IMR-90 (cell line): ENCODE measurements at regions not wholly inside any gene's neighbourhood (a gene's known extent, or its start where the extent isn't known, plus 50 kb on each side); places are given as distances from the start of the nearest gene placed in this dataset.

ENCODE experiments used
- ATAC-seq: fragments of 200-7000 bp; cut with Tn5 transposase; 2 replicates; pipeline ENCODE4 v1.9.1; 2020; ENCODE audit warnings: low read depth, mild to moderate bottlenecking, moderate library complexity
- BruUV-seq: library from RNA; stranded (reverse); fragments of 400-500 nt; replicated peaks from 2 replicates; lab custom pipeline; 2021; lab: Mats Ljungman, UMichigan
- CTCF ChIA-PET: fragments of 300-600 bp; formaldehyde crosslinking; extraction: SDS; loops from one replicate; lab custom pipeline; 2021; ENCODE audit warnings: antibody characterized with exemption; lab: Yijun Ruan, JAX
- POLR2A ChIA-PET: fragments of 300-600 bp; sonication (Branson Sonifier 250); formaldehyde crosslinking; loops from one replicate; lab custom pipeline; 2022; ENCODE audit warnings: antibody characterized with exemption; ENCODE audit not compliant: unreplicated experiment; lab: Charles Lee
- DNase-seq: peaks from one replicate; pipeline ENCODE4 v3.0.0; 2013
- H2AFZ ChIP-seq: replicated peaks from 2 replicates; pipeline ENCODE3; 2013; ENCODE audit warnings: low read length, mild to moderate bottlenecking; ENCODE audit not compliant: poor library complexity
- H2AK5ac ChIP-seq: 2 replicates; pipeline ENCODE4 v1.6.1; 2013; ENCODE audit warnings: low read depth, low read length, inconsistent platforms
- H2AK9ac ChIP-seq: replicated peaks from 2 replicates; pipeline ENCODE3; 2013; ENCODE audit warnings: mild to moderate bottlenecking, low read depth, low read length, moderate library complexity; ENCODE audit not compliant: poor library complexity
- H2BK120ac ChIP-seq: 2 replicates; pipeline ENCODE4 v1.6.1; 2013; ENCODE audit warnings: low read depth, low read length, inconsistent platforms
- H2BK15ac ChIP-seq: 3 replicates; pipeline ENCODE4 v1.6.1; 2013; ENCODE audit warnings: low read depth, low read length, inconsistent platforms
- H2BK20ac ChIP-seq: 2 replicates; pipeline ENCODE4 v1.6.1; 2013; ENCODE audit warnings: low read depth, mild to moderate bottlenecking, inconsistent platforms, low read length, moderate library complexity
- H2BK5ac ChIP-seq: 2 replicates; pipeline ENCODE4 v1.6.1; 2013; ENCODE audit warnings: mild to moderate bottlenecking, low read depth, low read length, inconsistent platforms; ENCODE audit not compliant: poor library complexity, severe bottlenecking
- H3K14ac ChIP-seq: replicated peaks from 2 replicates; pipeline ENCODE4 v1.6.1; 2013; ENCODE audit warnings: low read depth, low read length, inconsistent platforms
- H3K18ac ChIP-seq: 2 replicates; pipeline ENCODE4 v1.6.1; 2013; ENCODE audit warnings: low read depth, low read length, control low read depth
- H3K23ac ChIP-seq: 2 replicates; pipeline ENCODE4 v1.6.1; 2013; ENCODE audit warnings: low read depth, low read length, inconsistent platforms
- H3K27ac ChIP-seq: 2 replicates; pipeline ENCODE4 v1.5.1; 2013; ENCODE audit warnings: mild to moderate bottlenecking, control low read depth, low read length; ENCODE audit not compliant: insufficient read depth
- H3K27me3 ChIP-seq: 2 replicates; pipeline ENCODE4 v1.6.1; 2013; ENCODE audit warnings: low read length; ENCODE audit not compliant: control insufficient read depth, insufficient read depth
- H3K36me3 ChIP-seq: 2 replicates; pipeline ENCODE4 v1.6.1; 2013; ENCODE audit warnings: low read length, mixed read lengths; ENCODE audit not compliant: control insufficient read depth, insufficient read depth
- H3K4ac ChIP-seq: 2 replicates; pipeline ENCODE4 v1.6.1; 2013; ENCODE audit warnings: low read depth, low read length, inconsistent platforms
- H3K4me1 ChIP-seq: 2 replicates; pipeline ENCODE4 v1.6.1; 2013; ENCODE audit warnings: low read length, mixed read lengths; ENCODE audit not compliant: control insufficient read depth, insufficient read depth
- H3K4me2 ChIP-seq: 2 replicates; pipeline ENCODE4 v1.6.1; 2013; ENCODE audit warnings: low read depth, mild to moderate bottlenecking, control low read depth, low read length, moderate library complexity
- H3K4me3 ChIP-seq: 2 replicates; pipeline ENCODE4 v1.5.1; 2013; ENCODE audit warnings: low read depth, mild to moderate bottlenecking, control low read depth, low read length, moderate library complexity; ENCODE audit not compliant: insufficient read depth
- H3K56ac ChIP-seq: 2 replicates; pipeline ENCODE4 v1.6.1; 2013; ENCODE audit warnings: low read length, inconsistent platforms; ENCODE audit not compliant: insufficient read depth; ENCODE audit errors: extremely low read depth
- H3K79me1 ChIP-seq, 2 experiments: 2 replicates each; pipeline ENCODE4 v1.6.1; 2013; ENCODE audit warnings: low read length in 2 of 2, inconsistent platforms in 1 of 2, low read depth in 1 of 2
- H3K9ac ChIP-seq: 2 replicates; pipeline ENCODE4 v1.6.1; 2013; ENCODE audit warnings: low read depth, low read length, control low read depth
- H3K9me1 ChIP-seq: 2 replicates; pipeline ENCODE4 v1.6.1; 2013; ENCODE audit warnings: low read length, inconsistent platforms; ENCODE audit not compliant: insufficient read depth
- H3K9me3 ChIP-seq: 2 replicates; pipeline ENCODE4 v1.6.1; 2013; ENCODE audit warnings: low read length; ENCODE audit not compliant: control insufficient read depth, insufficient read depth
- H4K20me1 ChIP-seq: 2 replicates; pipeline ENCODE4 v1.6.1; 2013; ENCODE audit warnings: low read length, inconsistent platforms; ENCODE audit not compliant: insufficient read depth
- H4K5ac ChIP-seq: 2 replicates; pipeline ENCODE4 v1.6.1; 2013; ENCODE audit warnings: mild to moderate bottlenecking, low read depth, low read length, control low read depth
- H4K8ac ChIP-seq, 2 experiments: 2 replicates each; pipeline ENCODE4 v1.6.1; 2013; ENCODE audit warnings: low read depth in 2 of 2, low read length in 2 of 2, control low read depth in 1 of 2, inconsistent platforms in 1 of 2
- H4K91ac ChIP-seq: 2 replicates; pipeline ENCODE4 v1.6.1; 2013; ENCODE audit warnings: low read depth, low read length, inconsistent platforms; ENCODE audit not compliant: insufficient read depth
- MAFK ChIP-seq: IDR thresholded peaks from 2 replicates; pipeline ENCODE4 v1.6.1; 2012; ENCODE audit warnings: low read depth, low read length, improper control_type of control experiment
- MAZ ChIP-seq: IDR thresholded peaks from 2 replicates; pipeline ENCODE4 v1.6.1; 2012; ENCODE audit warnings: low read depth, mild to moderate bottlenecking, low read length, improper control_type of control experiment, moderate library complexity, borderline replicate concordance
- MXI1 ChIP-seq: IDR thresholded peaks from 2 replicates; pipeline ENCODE4 v1.6.1; 2012; ENCODE audit warnings: low read depth, mild to moderate bottlenecking, low read length, moderate library complexity, borderline replicate concordance
- whole genome bisulfite sequencing, 2 experiments: methylation state at CpG; one replicate each; pipeline versions ENCODE4 v1.1.5 to v1.1.7; 2013; ENCODE audit warnings: missing lambda C conversion rate in 2 of 2; ENCODE audit not compliant: insufficient read length in 1 of 2; ENCODE audit errors: extremely low coverage in 2 of 2; 5-methylcytosine and 5-hydroxymethylcytosine counted together
- dilution Hi-C: fragments of 300-500 bp; cut with HindIII; formaldehyde crosslinking; loops from one replicate; pipeline ENCODE4 v1.14.3; 2018; ENCODE audit warnings: low sequenced_read_pairs; ENCODE audit not compliant: unreplicated experiment
- in situ Hi-C: fragments of 300-500 bp; cut with MboI; formaldehyde crosslinking; loops from 3 replicates; pipeline ENCODE4 v1.14.3; 2019; ENCODE audit warnings: low sequenced_read_pairs, inconsistent platforms, mixed read lengths
- intact Hi-C: fragments of 100-400 bp; cut with micrococcal nuclease; formaldehyde crosslinking; loops from 2 replicates; pipeline ENCODE4 v1.10.0; 2022

GRCh38 chr3:35393901-35394799 is 245.2 kb upstream of the ARPP21 start:
- Histone ChIP-seq H2BK20ac (no peak overlapping the region), H4K20me1 (no peaks in the 10 kb centered on the region), H3K27me3 (no peaks in the 10 kb centered on the region), H3K23ac (no peak overlapping the region), H3K36me3 (no peaks in the 10 kb centered on the region), H3K9ac (no peak overlapping the region), H4K91ac (no peak overlapping the region), H2BK5ac (no peak overlapping the region), H3K9me1 (no peaks in the 10 kb centered on the region), H4K8ac (no peak overlapping the region), H3K4me1 (no peaks in the 10 kb centered on the region), H2AK5ac (no peak overlapping the region), H3K56ac (no peak overlapping the region; the same call in 1 of the 2 replicates), H3K18ac (no peak overlapping the region), H3K4me3 (no peak overlapping the region), H2BK15ac (no peak overlapping the region), H3K9me3 (peaks cover 25% of the 10 kb centered on the region), H2AK9ac (no peak overlapping the region), H2AFZ (no peak overlapping the region), H3K14ac (no peak overlapping the region), H4K5ac (no peak overlapping the region), H3K27ac (no peak overlapping the region), H3K4me2 (no peak overlapping the region), H3K79me1 (no peaks in the 10 kb centered on the region), H3K4ac (no peak overlapping the region), H2BK120ac (no peak overlapping the region)
- in situ Hi-C loops (no loop called here), intact Hi-C loops (no loop called here), dilution Hi-C loops (no loop called here)
- DNase-seq (no peak), ATAC-seq (no peak)
- POLR2A ChIA-PET = no interaction called here
- BruUV-seq = no TSS peak
- WGBS, 2 experiments = 22% methylated on average over 1 of the region's 6 CpGs; no CpG with 5 or more reads in 1 of the 2 experiments
- CTCF ChIA-PET = no interaction called here
- no peak for TF ChIP-seq MAFK
- TF ChIP-seq MXI1 = no peak
- TF ChIP-seq MAZ = no peak
